ENCODE measurements at regions not wholly inside any gene's neighbourhood (a gene's known extent, or its start where the extent isn't known, plus 50 kb on each side); places are given as distances from the start of the nearest gene placed in this dataset.

DNA sequence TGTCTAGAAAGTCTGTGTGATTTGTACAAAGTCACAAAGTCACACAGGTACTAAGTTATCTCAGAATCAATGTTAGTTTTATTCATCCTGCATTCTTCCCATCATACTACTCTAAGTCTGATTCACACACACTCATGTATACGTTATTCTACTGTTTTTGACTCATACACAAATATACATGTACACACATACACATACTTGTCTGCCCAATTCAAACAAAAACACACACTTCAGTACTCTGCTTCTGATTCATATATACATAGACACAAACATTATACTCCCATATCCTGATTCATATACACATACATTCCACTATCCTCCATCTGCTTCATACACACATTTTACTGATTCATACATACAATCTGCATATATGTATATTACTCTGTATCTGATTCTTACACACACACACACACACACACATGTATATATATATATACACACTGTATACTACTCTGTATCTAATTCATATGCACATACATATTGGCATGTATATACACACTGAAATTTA lies 69.3 kb downstream of the KLF12 start:
- peak overlapping the region in 2 of 3 experiments; percentile 58 to 92 for H3K27ac Mint-ChIP-seq
- TF ChIP-seq, protein P1, sequence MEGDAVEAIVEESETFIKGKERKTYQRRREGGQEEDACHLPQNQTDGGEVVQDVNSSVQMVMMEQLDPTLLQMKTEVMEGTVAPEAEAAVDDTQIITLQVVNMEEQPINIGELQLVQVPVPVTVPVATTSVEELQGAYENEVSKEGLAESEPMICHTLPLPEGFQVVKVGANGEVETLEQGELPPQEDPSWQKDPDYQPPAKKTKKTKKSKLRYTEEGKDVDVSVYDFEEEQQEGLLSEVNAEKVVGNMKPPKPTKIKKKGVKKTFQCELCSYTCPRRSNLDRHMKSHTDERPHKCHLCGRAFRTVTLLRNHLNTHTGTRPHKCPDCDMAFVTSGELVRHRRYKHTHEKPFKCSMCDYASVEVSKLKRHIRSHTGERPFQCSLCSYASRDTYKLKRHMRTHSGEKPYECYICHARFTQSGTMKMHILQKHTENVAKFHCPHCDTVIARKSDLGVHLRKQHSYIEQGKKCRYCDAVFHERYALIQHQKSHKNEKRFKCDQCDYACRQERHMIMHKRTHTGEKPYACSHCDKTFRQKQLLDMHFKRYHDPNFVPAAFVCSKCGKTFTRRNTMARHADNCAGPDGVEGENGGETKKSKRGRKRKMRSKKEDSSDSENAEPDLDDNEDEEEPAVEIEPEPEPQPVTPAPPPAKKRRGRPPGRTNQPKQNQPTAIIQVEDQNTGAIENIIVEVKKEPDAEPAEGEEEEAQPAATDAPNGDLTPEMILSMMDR (IDR thresholded peaks at IDR 0.05; ENCODE audit: unreplicated experiment in 3 of 3): no peak
- H3K36me3 Mint-ChIP-seq (ENCODE audit: low read depth): peaks cover 17% of the 10 kb centered on the region
- peaks cover 51% of the 10 kb centered on the region for H3K4me1 Mint-ChIP-seq
- no peaks in the 10 kb centered on the region for H3K27me3 Mint-ChIP-seq (ENCODE audit: low read depth)
- peaks cover 6% of the 10 kb centered on the region for H3K9me3 Mint-ChIP-seq
- no peak overlapping the region for H3K4me3 Mint-ChIP-seq

DNA sequence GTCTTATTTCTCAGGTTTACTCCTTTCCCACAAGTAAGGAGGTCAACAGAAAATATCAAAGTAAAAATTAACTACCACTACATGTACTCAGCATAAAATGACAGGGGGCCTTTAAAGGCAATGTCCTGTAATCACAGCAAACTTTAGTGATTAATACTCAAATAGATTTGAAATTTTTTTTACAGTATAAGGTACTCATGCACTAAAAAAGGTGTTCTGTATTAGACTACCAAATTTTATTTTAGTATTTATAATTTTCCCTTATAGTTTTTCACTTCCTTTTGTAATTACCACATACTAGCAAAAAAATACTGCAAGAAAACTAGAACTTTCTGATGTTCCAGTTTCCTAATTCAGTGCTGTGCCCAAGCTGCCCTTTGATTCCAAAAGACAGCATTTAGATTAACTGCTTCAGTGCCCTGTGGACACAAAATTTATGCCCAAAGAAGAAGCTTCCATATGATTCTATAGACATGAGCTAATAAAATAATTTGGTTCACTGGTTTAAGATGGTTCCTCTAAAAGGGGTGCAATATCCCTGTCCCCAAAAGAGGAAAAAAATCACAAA lies 70.6 kb downstream of the KLF12 start:
- H3K27ac Mint-ChIP-seq: peak overlapping the region; percentile 92 to 96 (median 94)
- H3K36me3 Mint-ChIP-seq (ENCODE audit: low read depth): peaks cover 17% of the 10 kb centered on the region
- peaks cover 51% of the 10 kb centered on the region for H3K4me1 Mint-ChIP-seq
- peaks cover 9% of the 10 kb centered on the region for H3K9me3 Mint-ChIP-seq
- TF ChIP-seq, protein P1 (IDR thresholded peaks at IDR 0.05; ENCODE audit: unreplicated experiment in 3 of 3): no peak
- H3K27me3 Mint-ChIP-seq (ENCODE audit: low read depth): no peaks in the 10 kb centered on the region
- H3K4me3 Mint-ChIP-seq: no peak overlapping the region

DNA sequence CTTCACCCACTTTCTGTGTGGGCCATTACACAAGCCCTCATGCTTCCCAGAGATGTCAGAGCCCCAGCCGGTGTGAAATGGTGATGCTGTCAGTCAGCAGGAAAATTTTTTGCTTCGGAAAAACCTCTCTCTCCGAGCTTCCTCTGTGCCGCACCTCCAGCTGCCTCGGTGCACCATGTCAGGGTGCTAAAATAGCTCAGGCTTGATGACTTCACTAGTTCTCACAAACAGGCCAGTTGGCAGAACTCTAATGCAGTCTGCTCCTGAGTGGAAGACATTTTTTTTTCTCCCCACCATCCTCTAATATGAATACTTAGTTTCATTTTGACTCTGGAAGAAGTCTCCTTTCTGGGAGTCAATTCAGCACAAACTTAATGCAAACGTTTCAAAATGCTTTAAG lies 71.3 kb downstream of the KLF12 start:
- H3K4me1 Mint-ChIP-seq: peaks cover 50% of the 10 kb centered on the region
- H3K36me3 Mint-ChIP-seq (ENCODE audit: low read depth): peaks cover 17% of the 10 kb centered on the region
- H3K27ac Mint-ChIP-seq: peak overlapping the region; percentile 92 to 96 (median 94)
- peak overlapping the region; percentile 39 to 59 (median 58) for H3K4me3 Mint-ChIP-seq
- H3K27me3 Mint-ChIP-seq (ENCODE audit: low read depth): no peaks in the 10 kb centered on the region
- peaks cover 9% of the 10 kb centered on the region for H3K9me3 Mint-ChIP-seq
- TF ChIP-seq, protein P1 (IDR thresholded peaks at IDR 0.05; ENCODE audit: unreplicated experiment in 3 of 3): no peak

DNA sequence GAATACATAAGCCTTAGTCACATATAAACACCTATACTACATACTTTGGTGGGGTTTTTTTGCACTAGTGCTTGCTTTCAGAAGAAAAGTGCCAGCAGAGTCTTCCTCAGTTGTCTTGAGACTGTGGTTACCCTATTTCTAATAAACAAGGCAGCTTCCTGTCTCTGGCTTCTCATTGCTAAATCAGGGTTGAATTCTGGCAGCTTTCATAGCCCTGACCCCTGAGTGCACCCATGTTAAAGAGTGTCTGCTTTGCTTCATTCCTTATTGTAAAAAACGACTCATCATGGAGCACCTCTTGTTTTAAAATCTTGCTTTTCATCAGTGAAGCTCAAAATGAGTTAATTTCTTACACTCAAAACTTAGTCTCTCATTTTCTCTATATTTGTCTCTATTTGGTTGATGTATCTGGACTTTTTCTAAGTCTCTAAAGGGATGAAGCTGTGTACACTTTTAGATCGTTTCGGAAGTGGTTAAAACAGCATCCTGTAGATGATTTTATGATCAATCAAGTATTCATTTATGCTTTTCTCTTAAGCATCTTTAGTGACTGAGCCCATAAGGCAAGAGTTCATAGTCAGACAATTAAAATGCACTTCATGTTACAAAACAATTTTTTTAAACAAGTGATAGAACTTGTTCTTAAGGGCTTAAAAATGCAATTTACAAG lies 72.1 kb downstream of the KLF12 start:
- H3K27me3 Mint-ChIP-seq (ENCODE audit: low read depth): no peaks in the 10 kb centered on the region
- peak overlapping the region; percentile 92 to 96 (median 94) for H3K27ac Mint-ChIP-seq
- no peak overlapping the region for H3K4me3 Mint-ChIP-seq
- peaks cover 49% of the 10 kb centered on the region for H3K4me1 Mint-ChIP-seq
- H3K9me3 Mint-ChIP-seq: peaks cover 12% of the 10 kb centered on the region
- TF ChIP-seq, protein P1 (IDR thresholded peaks at IDR 0.05; ENCODE audit: unreplicated experiment in 3 of 3): no peak
- peaks cover 22% of the 10 kb centered on the region for H3K36me3 Mint-ChIP-seq (ENCODE audit: low read depth)

DNA sequence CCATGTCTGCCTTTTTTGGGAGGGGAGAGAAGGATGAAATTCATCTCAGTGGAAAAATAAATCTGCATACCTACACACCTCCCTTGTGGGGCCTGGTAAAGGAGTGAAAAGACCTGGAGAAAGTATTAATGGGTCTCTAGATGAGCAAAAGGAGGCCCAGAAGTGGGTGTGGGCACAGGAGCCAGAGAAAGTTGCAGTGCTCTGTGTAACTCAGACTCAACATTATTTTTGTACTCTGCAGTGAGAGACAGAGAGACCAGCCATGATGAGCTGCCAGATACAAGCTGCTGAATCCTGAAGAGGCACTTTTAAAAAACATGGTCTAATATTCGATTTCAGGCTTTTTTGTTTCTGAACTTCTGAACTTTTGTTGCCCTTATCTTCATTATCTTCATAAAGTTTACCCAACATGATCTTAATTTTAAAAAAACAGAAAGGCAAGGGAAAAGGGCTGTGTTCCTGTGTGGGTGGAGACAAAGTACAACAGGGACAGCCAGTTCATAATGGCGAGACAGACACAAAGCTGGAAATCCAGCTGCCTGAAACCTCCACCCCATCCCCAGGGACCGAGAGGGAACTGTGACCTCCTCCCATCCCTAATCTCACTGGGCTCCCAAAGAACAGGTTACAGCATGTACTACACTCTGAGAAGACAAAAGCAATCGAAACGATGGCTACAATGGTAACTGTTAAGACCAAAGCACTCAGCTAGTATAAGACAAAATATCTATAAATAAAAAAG lies 77.2 kb downstream of the KLF12 start:
- Mint-ChIP-seq H3K27me3 (ENCODE audit: low read depth) (no peaks in the 10 kb centered on the region), H3K36me3 (ENCODE audit: low read depth) (peaks cover 25% of the 10 kb centered on the region), H3K4me3 (peak overlapping the region in 1 of 3 experiments; percentile 21), H3K9me3 (peaks cover 12% of the 10 kb centered on the region), H3K4me1 (peaks cover 41% of the 10 kb centered on the region), H3K27ac (peak overlapping the region; percentile 64 to 91 (median 89))
- TF ChIP-seq, protein P1 (IDR thresholded peaks at IDR 0.05; ENCODE audit: unreplicated experiment in 3 of 3): no peak

Measured in nephron (organoid).